ENCODE measurements at regions not wholly inside any gene's neighbourhood (a gene's known extent, or its start where the extent isn't known, plus 50 kb on each side); places are given as distances from the start of the nearest gene placed in this dataset.

DNA sequence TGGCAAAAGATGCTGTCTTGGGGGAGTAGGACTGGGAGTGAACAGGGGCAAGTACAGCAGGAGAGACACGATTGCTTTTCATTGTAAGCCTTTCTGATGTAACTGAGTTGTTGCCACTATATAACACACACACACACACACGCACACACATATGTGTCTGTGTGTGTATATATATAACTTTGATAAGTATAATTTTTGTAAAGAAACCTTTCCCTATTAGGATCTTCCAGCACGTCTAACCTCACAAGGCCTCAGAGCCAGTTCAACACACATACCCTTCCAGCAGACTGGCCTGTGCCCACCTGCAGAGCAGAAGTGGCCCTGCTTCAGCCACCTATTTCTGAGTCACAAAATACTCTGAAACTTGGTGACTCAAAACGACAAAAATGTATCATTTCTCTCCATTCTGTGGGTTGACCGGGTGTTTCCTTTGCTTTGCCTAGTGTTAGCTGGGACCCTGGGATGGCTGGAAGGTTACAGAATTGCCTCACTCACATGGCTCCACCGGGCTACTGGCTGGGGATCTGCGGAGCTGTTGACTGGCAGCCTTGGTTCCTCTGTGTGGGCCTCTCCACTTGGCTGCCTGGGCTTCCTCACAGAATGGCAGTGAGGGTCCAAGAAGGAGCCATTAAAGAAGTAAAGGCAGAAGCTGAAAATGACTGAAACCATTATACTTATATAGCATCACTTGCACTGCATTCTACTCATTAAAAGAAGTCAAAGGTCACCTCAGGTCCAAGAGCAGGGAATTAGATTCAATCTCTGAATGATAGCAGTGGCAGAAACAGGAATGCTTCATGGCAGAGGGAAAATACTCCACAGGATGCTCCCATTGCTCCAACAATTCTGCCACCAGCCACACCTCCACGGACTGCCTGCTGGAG is 126.4 kb downstream of the BANF2 start:
- Histone ChIP-seq H3K79me2 (ENCODE audit: control insufficient read depth, insufficient read depth, low read length) (no peaks in the 10 kb centered on the region), H2BK15ac (replicated peaks; ENCODE audit: low read depth) (no peak overlapping the region), H3K4me2 (ENCODE audit: low read length) (no peak overlapping the region), H3K27me3 (ENCODE audit: insufficient read depth, low read length, poor library complexity) (no peaks in the 10 kb centered on the region), H3K9ac (ENCODE audit: low read length) (no peak overlapping the region), H3K23ac (ENCODE audit: low read length) (no peak overlapping the region), H2BK5ac (ENCODE audit: low read length) (no peak overlapping the region), H4K8ac (ENCODE audit: low read depth, low read length) (no peak overlapping the region), H3K79me1 (ENCODE audit: low read length) (no peaks in the 10 kb centered on the region), H3K27ac (ENCODE audit: low read depth, low read length) (no peak overlapping the region), H3K4me3 (ENCODE audit: low read length) (no peak overlapping the region), H3K4me1 (ENCODE audit: control insufficient read depth, low read depth, low read length) (no peaks in the 10 kb centered on the region), H3K18ac (ENCODE audit: low read length) (no peak overlapping the region), H2AK5ac (ENCODE audit: low read length) (no peak overlapping the region), H3K56ac (ENCODE audit: low read length) (no peak overlapping the region), H4K5ac (ENCODE audit: low read length) (no peak overlapping the region), H3K36me3 (ENCODE audit: control insufficient read depth, insufficient read depth, low read length) (no peaks in the 10 kb centered on the region), H2BK120ac (ENCODE audit: low read depth, low read length) (no peak overlapping the region), H3K4ac (ENCODE audit: low read depth, low read length) (no peak overlapping the region)
- DNase-seq: no peak
- no CpG with 5 or more reads among the region's 8 CpGs for WGBS (ENCODE audit: extremely low coverage, insufficient coverage, low lambda C conversion rate)

DNA sequence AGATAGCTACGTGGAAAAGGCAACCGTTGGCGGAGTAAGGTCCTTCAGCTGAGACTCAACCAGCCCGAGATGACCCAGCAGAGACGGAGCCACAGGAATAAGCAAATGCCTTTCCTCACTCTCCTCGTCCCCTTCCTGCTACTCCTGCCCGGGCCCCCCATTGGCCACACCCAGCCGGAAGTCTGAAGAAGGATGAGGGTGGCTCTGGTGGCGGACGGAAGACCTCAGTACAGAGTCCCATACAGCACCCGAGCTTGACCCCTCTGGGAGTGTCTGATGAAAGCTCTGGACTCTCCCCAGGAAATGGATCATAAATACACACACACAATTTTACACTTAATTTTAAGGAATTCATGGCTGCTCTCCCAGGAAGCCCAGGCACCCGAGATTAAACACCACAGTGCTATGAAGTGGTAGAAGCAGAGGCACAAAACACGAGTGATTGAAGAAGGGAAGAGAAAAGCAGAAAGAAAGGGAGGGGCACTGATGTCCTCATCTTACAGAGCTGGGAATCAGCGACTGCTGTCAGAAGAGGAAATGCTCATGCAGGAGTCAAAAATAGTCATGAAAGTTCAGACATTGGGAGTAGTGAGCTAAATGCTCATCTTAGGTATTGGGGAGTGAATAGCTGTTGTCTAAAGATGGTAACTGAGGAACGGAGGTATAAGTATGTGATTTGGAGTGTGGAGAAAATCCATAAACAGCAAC is 125.6 kb downstream of the BANF2 start:
- no peak overlapping the region for H2BK5ac ChIP-seq (ENCODE audit: low read length)
- H3K36me3 ChIP-seq (ENCODE audit: control insufficient read depth, insufficient read depth, low read length): no peaks in the 10 kb centered on the region
- no peak overlapping the region for H4K8ac ChIP-seq (ENCODE audit: low read depth, low read length)
- H3K27ac ChIP-seq (ENCODE audit: low read depth, low read length): no peak overlapping the region
- no peaks in the 10 kb centered on the region for H3K79me2 ChIP-seq (ENCODE audit: control insufficient read depth, insufficient read depth, low read length)
- H3K79me1 ChIP-seq (ENCODE audit: low read length): no peaks in the 10 kb centered on the region
- no peak overlapping the region for H3K4me2 ChIP-seq (ENCODE audit: low read length)
- no peak overlapping the region for H3K56ac ChIP-seq (ENCODE audit: low read length)
- no peak overlapping the region for H3K4ac ChIP-seq (ENCODE audit: low read depth, low read length)
- no peaks in the 10 kb centered on the region for H3K27me3 ChIP-seq (ENCODE audit: insufficient read depth, low read length, poor library complexity)
- no peak for DNase-seq
- no peak overlapping the region for H3K9ac ChIP-seq (ENCODE audit: low read length)
- WGBS (ENCODE audit: extremely low coverage, insufficient coverage, low lambda C conversion rate): no CpG with 5 or more reads among the region's 15 CpGs
- H2BK15ac ChIP-seq (replicated peaks; ENCODE audit: low read depth): no peak overlapping the region
- no peak overlapping the region for H2AK5ac ChIP-seq (ENCODE audit: low read length)
- no peak overlapping the region for H3K4me3 ChIP-seq (ENCODE audit: low read length)
- H2BK120ac ChIP-seq (ENCODE audit: low read depth, low read length): no peak overlapping the region
- H4K5ac ChIP-seq (ENCODE audit: low read length): no peak overlapping the region
- no peak overlapping the region for H3K18ac ChIP-seq (ENCODE audit: low read length)
- H3K4me1 ChIP-seq (ENCODE audit: control insufficient read depth, low read depth, low read length): no peaks in the 10 kb centered on the region
- H3K23ac ChIP-seq (ENCODE audit: low read length): no peak overlapping the region

DNA sequence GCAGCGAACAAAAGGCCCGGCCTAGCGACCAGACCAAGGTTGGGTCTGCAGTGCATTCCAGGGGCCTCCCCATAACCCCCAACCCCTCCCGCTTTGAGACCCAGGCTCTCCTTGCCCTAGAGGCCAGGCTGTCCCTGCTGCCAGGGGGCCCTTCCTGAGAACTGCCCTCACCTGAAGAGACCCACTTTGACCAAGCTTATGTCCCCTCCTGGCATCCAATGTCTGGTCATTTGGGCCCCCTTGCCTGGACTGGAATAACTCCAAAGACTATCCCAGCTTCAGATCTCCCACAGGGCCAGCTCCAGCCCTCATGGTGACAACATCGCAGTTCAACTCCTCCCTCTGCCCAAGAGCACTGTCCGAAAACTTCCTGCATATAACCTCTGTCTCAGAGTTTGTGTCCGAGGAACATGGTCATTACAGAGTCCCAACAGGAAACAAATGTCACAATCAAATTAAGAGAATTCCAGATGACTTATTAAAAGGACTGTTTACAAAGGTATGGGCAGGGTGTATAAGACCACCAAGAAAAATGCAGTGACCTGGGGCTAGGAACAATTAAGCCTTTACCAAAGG is 125.0 kb downstream of the BANF2 start:
- WGBS (ENCODE audit: extremely low coverage, insufficient coverage, low lambda C conversion rate): no CpG with 5 or more reads among the region's 7 CpGs
- Histone ChIP-seq H2BK15ac (replicated peaks; ENCODE audit: low read depth) (no peak overlapping the region), H4K5ac (ENCODE audit: low read length) (no peak overlapping the region), H2BK5ac (ENCODE audit: low read length) (no peak overlapping the region), H3K4me3 (ENCODE audit: low read length) (no peak overlapping the region), H3K36me3 (ENCODE audit: control insufficient read depth, insufficient read depth, low read length) (no peaks in the 10 kb centered on the region), H3K27me3 (ENCODE audit: insufficient read depth, low read length, poor library complexity) (no peaks in the 10 kb centered on the region), H3K56ac (ENCODE audit: low read length) (no peak overlapping the region), H3K4me1 (ENCODE audit: control insufficient read depth, low read depth, low read length) (no peaks in the 10 kb centered on the region), H2AK5ac (ENCODE audit: low read length) (no peak overlapping the region), H3K4ac (ENCODE audit: low read depth, low read length) (no peak overlapping the region), H3K23ac (ENCODE audit: low read length) (no peak overlapping the region), H2BK120ac (ENCODE audit: low read depth, low read length) (no peak overlapping the region), H3K4me2 (ENCODE audit: low read length) (no peak overlapping the region), H3K18ac (ENCODE audit: low read length) (no peak overlapping the region), H3K27ac (ENCODE audit: low read depth, low read length) (no peak overlapping the region), H4K8ac (ENCODE audit: low read depth, low read length) (no peak overlapping the region), H3K79me1 (ENCODE audit: low read length) (no peaks in the 10 kb centered on the region), H3K79me2 (ENCODE audit: control insufficient read depth, insufficient read depth, low read length) (no peaks in the 10 kb centered on the region), H3K9ac (ENCODE audit: low read length) (no peak overlapping the region)
- no peak for DNase-seq

DNA sequence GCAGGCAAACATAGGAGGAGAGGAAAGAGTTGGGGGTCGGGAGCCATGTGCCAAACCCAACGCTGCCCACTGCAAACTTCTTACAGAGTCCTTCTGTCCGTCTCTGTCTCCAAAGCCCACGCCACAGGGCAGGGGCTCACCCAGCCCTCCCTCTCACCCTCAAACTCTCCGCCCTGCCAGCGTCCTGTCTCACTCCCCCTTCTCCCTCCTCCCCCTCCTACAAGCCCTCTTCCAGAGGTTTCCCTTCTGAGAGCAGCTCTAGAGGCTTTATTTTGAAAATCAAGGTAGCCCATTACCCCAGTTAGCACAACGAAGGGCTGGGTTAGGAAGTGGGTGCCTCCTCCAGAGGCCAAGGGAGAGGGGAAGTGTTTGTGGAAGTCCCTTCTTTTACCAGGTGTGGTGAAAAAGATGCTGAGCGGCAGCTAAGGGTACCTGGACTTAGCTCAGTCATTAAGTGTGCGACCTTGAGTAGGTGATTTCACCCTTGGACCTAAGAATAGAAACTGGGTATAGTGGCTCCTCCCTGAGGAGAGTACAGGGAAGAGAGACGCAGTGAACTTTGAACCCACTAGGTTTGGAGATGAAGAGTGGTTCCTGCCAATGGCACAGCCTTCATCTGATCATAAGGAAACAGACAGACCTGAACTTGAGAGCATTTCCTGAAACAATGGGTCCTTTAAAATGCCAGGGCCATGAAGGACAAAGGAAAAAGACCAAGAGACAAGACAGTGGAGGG is 123.8 kb downstream of the BANF2 start:
- Histone ChIP-seq H3K18ac (ENCODE audit: low read length) (no peak overlapping the region), H3K56ac (ENCODE audit: low read length) (no peak overlapping the region), H3K9ac (ENCODE audit: low read length) (no peak overlapping the region), H3K27me3 (ENCODE audit: insufficient read depth, low read length, poor library complexity) (no peaks in the 10 kb centered on the region), H4K5ac (ENCODE audit: low read length) (no peak overlapping the region), H2AK5ac (ENCODE audit: low read length) (no peak overlapping the region), H2BK15ac (replicated peaks; ENCODE audit: low read depth) (no peak overlapping the region), H3K79me1 (ENCODE audit: low read length) (no peaks in the 10 kb centered on the region), H4K8ac (ENCODE audit: low read depth, low read length) (no peak overlapping the region), H3K4me2 (ENCODE audit: low read length) (no peak overlapping the region), H3K4me1 (ENCODE audit: control insufficient read depth, low read depth, low read length) (no peaks in the 10 kb centered on the region), H2BK120ac (ENCODE audit: low read depth, low read length) (no peak overlapping the region), H3K27ac (ENCODE audit: low read depth, low read length) (no peak overlapping the region), H3K36me3 (ENCODE audit: control insufficient read depth, insufficient read depth, low read length) (no peaks in the 10 kb centered on the region), H3K79me2 (ENCODE audit: control insufficient read depth, insufficient read depth, low read length) (no peaks in the 10 kb centered on the region), H3K4me3 (ENCODE audit: low read length) (no peak overlapping the region), H2BK5ac (ENCODE audit: low read length) (no peak overlapping the region), H3K23ac (ENCODE audit: low read length) (no peak overlapping the region), H3K4ac (ENCODE audit: low read depth, low read length) (peak overlapping the region; percentile 28)
- no CpG with 5 or more reads among the region's 10 CpGs for whole genome bisulfite sequencing (ENCODE audit: extremely low coverage, insufficient coverage, low lambda C conversion rate)
- DNase-seq: peak; percentile 11

DNA sequence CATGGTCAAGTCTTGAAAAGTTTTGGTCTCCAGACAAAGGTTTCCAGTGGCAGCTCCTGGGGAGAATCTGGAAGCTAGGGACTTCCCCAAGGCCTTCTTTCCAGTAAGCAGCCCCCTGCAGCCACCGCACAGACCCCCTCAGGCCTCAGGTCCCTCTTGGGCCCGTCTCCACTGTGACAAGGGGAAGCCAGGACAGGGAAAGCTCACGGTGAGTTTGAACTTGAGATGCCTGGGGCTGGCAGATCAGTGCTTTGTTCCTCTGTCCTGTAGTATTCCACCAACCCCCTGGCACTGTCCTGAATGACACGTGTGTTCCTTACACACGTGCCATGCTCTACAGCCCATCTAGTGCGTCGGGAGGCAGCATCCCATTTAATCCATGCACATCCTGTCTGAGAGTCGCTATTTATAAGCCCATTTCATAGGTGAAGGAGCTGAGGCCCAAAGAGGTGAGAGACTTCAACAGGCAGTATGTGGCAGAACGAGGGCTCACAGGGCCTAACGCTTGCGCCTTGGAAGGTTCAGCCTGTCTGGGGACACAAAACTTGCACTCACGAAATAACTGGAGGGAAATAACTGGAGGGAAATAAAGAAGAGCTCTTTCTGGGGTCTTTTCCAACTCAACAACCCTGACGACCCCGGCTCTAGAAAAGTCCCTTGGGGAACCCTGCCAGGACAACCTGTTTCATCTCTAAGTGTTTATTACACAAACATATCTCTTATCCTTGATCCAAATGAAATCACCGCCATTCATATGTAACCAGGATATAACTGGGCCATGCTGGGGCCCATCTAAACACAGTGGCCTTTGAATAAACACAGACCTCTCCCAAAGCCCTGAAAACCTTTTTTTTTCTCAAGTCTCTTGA is 123.0 kb downstream of the BANF2 start:
- no peak overlapping the region for H4K5ac ChIP-seq (ENCODE audit: low read length)
- H3K18ac ChIP-seq (ENCODE audit: low read length): no peak overlapping the region
- H3K27me3 ChIP-seq (ENCODE audit: insufficient read depth, low read length, poor library complexity): no peaks in the 10 kb centered on the region
- H2AK5ac ChIP-seq (ENCODE audit: low read length): no peak overlapping the region
- H3K23ac ChIP-seq (ENCODE audit: low read length): no peak overlapping the region
- no peak overlapping the region for H3K56ac ChIP-seq (ENCODE audit: low read length)
- H3K36me3 ChIP-seq (ENCODE audit: control insufficient read depth, insufficient read depth, low read length): no peaks in the 10 kb centered on the region
- no peaks in the 10 kb centered on the region for H3K79me1 ChIP-seq (ENCODE audit: low read length)
- H3K27ac ChIP-seq (ENCODE audit: low read depth, low read length): no peak overlapping the region
- no peaks in the 10 kb centered on the region for H3K79me2 ChIP-seq (ENCODE audit: control insufficient read depth, insufficient read depth, low read length)
- no peak overlapping the region for H3K4me3 ChIP-seq (ENCODE audit: low read length)
- H3K9ac ChIP-seq (ENCODE audit: low read length): no peak overlapping the region
- H3K4me2 ChIP-seq (ENCODE audit: low read length): no peak overlapping the region
- H2BK5ac ChIP-seq (ENCODE audit: low read length): no peak overlapping the region
- H2BK15ac ChIP-seq (replicated peaks; ENCODE audit: low read depth): no peak overlapping the region
- no peak for DNase-seq
- no CpG with 5 or more reads among the region's 15 CpGs for WGBS (ENCODE audit: extremely low coverage, insufficient coverage, low lambda C conversion rate)
- no peak overlapping the region for H4K8ac ChIP-seq (ENCODE audit: low read depth, low read length)
- no peak overlapping the region for H2BK120ac ChIP-seq (ENCODE audit: low read depth, low read length)
- H3K4me1 ChIP-seq (ENCODE audit: control insufficient read depth, low read depth, low read length): no peaks in the 10 kb centered on the region
- H3K4ac ChIP-seq (ENCODE audit: low read depth, low read length): no peak overlapping the region

All from mesendoderm (in vitro differentiated cells).